ENCODE measurements at regions not wholly inside any gene's neighbourhood (a gene's known extent, or its start where the extent isn't known, plus 50 kb on each side); places are given as distances from the start of the nearest gene placed in this dataset.

- DNase-seq (ENCODE audit: extremely low spot score) = no peak
- no peak for TF ChIP-seq CTCF (IDR thresholded peaks at IDR 0.05; ENCODE audit: control extremely low read depth, extremely low read depth, low read depth, missing control alignments)
- ChIA-PET CTCF (no interaction called here), POLR2A (no interaction called here)
Measured at GRCh38 chr3:40969341-40969740, 230.0 kb upstream of the CTNNB1 start.

GRCh38 chr3:40969756-40970466, 229.4 kb upstream of the CTNNB1 start:
- ChIA-PET CTCF (no interaction called here), POLR2A (no interaction called here)
- no peak for DNase-seq (ENCODE audit: extremely low spot score)
- no peak for TF ChIP-seq CTCF (IDR thresholded peaks at IDR 0.05; ENCODE audit: control extremely low read depth, extremely low read depth, low read depth, missing control alignments)

GRCh38 chr3:40971191-40972168, 227.8 kb upstream of the CTNNB1 start:
- POLR2A ChIA-PET = no interaction called here
- CTCF ChIA-PET = interaction anchor here (0.7 to 1.4 kb wide), 5 partner anchors 9 to 391 kb away, joined by 3 to 4 read pairs (median 3); no protein-coding TSS in a partner anchor
- peak; percentile 75 for DNase-seq (ENCODE audit: extremely low spot score)
- TF ChIP-seq CTCF (IDR thresholded peaks at IDR 0.05; ENCODE audit: control extremely low read depth, extremely low read depth, low read depth, missing control alignments) = peak; percentile 28

GRCh38 chr3:40972350-40972749, 227.0 kb upstream of the CTNNB1 start:
- CTCF ChIA-PET = interaction anchor here (1.4 kb wide), 1 partner anchor 67 kb away, joined by 3 read pairs; no protein-coding TSS in a partner anchor
- POLR2A ChIA-PET = interaction anchor here (0.6 kb wide), 1 partner anchor 9 kb away, joined by 4 read pairs; no protein-coding TSS in a partner anchor
- no peak for DNase-seq (ENCODE audit: extremely low spot score)
- TF ChIP-seq CTCF (IDR thresholded peaks at IDR 0.05; ENCODE audit: control extremely low read depth, extremely low read depth, low read depth, missing control alignments) = no peak

- POLR2A ChIA-PET = interaction anchor here (0.6 kb wide), 1 partner anchor 8 kb away, joined by 4 read pairs; no protein-coding TSS in a partner anchor
- CTCF ChIA-PET = no interaction called here
- no peak for TF ChIP-seq CTCF (IDR thresholded peaks at IDR 0.05; ENCODE audit: control extremely low read depth, extremely low read depth, low read depth, missing control alignments)
- no peak for DNase-seq (ENCODE audit: extremely low spot score)
Measured at GRCh38 chr3:40973141-40973540, 226.2 kb upstream of the CTNNB1 start.

- no peak for TF ChIP-seq CTCF (IDR thresholded peaks at IDR 0.05; ENCODE audit: control extremely low read depth, extremely low read depth, low read depth, missing control alignments)
- ChIA-PET POLR2A (no interaction called here), CTCF (no interaction called here)
- DNase-seq (ENCODE audit: extremely low spot score) = no peak
Measured at GRCh38 chr3:40975711-40976121, 223.6 kb upstream of the CTNNB1 start.

All from GM10248 (cell line).